ENCODE measurements at regions not wholly inside any gene's neighbourhood (a gene's known extent, or its start where the extent isn't known, plus 50 kb on each side); places are given as distances from the start of the nearest gene placed in this dataset.

DNA sequence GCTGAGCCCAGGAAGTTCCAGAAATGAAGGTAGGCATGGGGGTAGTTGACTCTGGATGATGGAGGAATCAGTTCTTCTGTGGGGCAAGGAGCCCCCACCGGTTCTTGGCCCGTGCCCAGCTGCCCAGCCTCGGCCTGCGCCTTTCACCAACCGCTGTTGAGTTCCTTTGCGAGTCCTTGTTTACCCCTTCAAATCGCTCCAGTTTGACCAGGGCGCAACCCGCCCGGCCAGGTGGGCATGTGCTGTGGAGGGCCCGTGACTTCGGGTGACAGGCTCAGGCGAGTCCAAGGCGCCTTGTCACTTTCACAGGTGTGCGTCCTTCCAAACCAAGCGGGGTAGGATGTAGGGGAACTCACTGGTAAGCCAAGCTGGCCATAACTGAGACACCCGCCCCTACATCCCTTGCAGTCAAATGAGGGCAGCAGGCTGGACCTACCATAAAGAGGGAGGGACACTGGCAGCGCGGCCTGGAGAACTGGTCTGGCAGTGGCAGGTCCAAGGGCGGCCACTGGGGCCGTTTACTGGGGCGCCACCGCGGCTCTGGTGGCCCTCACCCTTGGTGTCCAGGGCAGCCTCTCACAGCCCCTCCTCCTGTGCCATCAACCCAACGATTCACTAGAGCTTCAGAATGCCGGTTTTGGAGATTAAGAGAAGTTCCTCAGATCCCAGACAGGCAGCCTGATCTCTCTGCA, 160.3 kb upstream of the ZIC3 start:
- Mint-ChIP-seq H3K9me3 (ENCODE audit: unreplicated experiment) (peaks cover 1% of the 10 kb centered on the region), H3K4me3 (ENCODE audit: unreplicated experiment) (no peak overlapping the region), H3K27ac (ENCODE audit: unreplicated experiment) (no peak overlapping the region), H3K4me1 (ENCODE audit: low read depth, unreplicated experiment) (no peaks in the 10 kb centered on the region), H3K27me3 (ENCODE audit: unreplicated experiment) (no peaks in the 10 kb centered on the region), H3K36me3 (ENCODE audit: unreplicated experiment) (no peaks in the 10 kb centered on the region)
- TF ChIP-seq, protein P1, sequence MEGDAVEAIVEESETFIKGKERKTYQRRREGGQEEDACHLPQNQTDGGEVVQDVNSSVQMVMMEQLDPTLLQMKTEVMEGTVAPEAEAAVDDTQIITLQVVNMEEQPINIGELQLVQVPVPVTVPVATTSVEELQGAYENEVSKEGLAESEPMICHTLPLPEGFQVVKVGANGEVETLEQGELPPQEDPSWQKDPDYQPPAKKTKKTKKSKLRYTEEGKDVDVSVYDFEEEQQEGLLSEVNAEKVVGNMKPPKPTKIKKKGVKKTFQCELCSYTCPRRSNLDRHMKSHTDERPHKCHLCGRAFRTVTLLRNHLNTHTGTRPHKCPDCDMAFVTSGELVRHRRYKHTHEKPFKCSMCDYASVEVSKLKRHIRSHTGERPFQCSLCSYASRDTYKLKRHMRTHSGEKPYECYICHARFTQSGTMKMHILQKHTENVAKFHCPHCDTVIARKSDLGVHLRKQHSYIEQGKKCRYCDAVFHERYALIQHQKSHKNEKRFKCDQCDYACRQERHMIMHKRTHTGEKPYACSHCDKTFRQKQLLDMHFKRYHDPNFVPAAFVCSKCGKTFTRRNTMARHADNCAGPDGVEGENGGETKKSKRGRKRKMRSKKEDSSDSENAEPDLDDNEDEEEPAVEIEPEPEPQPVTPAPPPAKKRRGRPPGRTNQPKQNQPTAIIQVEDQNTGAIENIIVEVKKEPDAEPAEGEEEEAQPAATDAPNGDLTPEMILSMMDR (IDR thresholded peaks at IDR 0.05; ENCODE audit: partially characterized antibody, unreplicated experiment): no peak
- DNase-seq: no peak

DNA sequence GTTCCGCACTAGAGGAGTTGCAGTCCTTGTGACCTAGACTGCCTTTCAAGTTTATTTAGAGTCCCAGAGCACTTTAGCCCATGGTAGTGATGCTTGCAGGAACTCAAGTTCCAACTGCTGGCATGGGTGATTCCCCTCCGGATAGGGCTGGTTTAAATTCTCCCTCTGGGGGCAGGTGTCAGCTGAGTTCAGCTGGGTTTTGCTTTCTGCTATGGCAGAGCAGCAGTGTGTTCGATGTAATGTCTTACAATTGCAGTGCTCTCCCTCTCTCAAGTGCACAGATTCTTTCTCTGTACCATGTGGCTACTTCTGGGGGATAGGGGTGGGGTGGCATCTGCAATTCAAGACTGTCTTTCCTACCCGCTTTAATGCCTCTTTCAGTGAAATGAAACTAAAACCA, 164.8 kb upstream of the ZIC3 start:
- DNase-seq: no peak
- Mint-ChIP-seq H3K27me3 (ENCODE audit: unreplicated experiment) (no peaks in the 10 kb centered on the region), H3K9me3 (ENCODE audit: unreplicated experiment) (no peaks in the 10 kb centered on the region), H3K4me1 (ENCODE audit: low read depth, unreplicated experiment) (no peaks in the 10 kb centered on the region), H3K36me3 (ENCODE audit: unreplicated experiment) (no peaks in the 10 kb centered on the region), H3K4me3 (ENCODE audit: unreplicated experiment) (no peak overlapping the region), H3K27ac (ENCODE audit: unreplicated experiment) (no peak overlapping the region)
- TF ChIP-seq, protein P1 (IDR thresholded peaks at IDR 0.05; ENCODE audit: partially characterized antibody, unreplicated experiment): no peak

DNA sequence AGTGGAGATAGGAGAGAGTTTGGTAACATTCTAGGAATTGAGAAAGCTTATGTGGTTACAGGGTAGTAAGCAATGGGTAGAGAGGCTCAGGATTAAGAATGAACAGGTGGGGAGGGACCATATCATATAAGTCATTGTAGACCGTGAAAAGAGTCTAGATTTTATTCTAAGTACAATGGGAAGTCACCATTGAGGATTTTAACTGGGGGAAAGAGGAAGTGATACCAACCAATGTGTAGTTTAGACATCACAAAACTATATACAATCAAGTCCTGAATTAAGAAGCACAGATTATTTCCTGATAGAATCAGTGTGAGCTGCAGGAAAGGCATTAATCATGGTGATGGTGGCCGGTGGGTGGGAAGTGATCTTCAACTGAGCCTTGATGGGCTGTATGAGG, 178.3 kb upstream of the ZIC3 start:
- Mint-ChIP-seq H3K4me3 (ENCODE audit: unreplicated experiment) (no peak overlapping the region), H3K9me3 (ENCODE audit: unreplicated experiment) (no peaks in the 10 kb centered on the region), H3K27me3 (ENCODE audit: unreplicated experiment) (peaks cover 2% of the 10 kb centered on the region), H3K36me3 (ENCODE audit: unreplicated experiment) (no peaks in the 10 kb centered on the region), H3K4me1 (ENCODE audit: low read depth, unreplicated experiment) (no peaks in the 10 kb centered on the region), H3K27ac (ENCODE audit: unreplicated experiment) (no peak overlapping the region)
- TF ChIP-seq, protein P1 (IDR thresholded peaks at IDR 0.05; ENCODE audit: partially characterized antibody, unreplicated experiment): no peak
- no peak for DNase-seq

DNA sequence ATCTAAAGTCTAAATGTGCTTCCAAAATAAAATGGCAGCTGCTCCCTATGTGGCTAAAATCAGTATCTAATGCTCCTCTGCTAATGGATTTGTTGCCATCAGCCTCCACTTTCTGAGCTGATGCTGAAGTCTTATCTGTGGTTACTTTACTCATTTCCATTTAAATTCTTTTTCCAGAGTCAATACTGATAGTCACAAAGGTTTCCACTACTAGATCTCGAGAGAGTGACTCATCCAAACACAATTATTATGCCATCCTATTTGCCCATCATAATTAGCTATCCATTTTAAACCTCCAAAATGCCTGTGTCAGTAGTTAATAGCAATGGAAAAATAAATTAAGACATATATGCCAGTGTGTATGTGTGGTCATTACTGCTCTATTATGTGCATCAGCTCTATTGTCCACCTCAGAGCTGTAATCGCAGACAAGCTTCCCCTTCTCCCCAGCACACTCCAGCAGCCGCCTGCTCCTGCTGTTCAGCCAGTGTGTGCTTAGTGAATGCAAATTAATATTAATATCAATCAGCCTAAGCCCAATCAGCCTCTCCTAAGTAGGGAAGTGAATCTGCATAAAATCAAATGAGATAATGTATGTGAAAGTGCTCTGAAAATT, 199.8 kb upstream of the ZIC3 start:
- TF ChIP-seq, protein P1 (IDR thresholded peaks at IDR 0.05; ENCODE audit: partially characterized antibody, unreplicated experiment): no peak
- H3K4me3 Mint-ChIP-seq (ENCODE audit: unreplicated experiment): no peak overlapping the region
- H3K4me1 Mint-ChIP-seq (ENCODE audit: low read depth, unreplicated experiment): no peaks in the 10 kb centered on the region
- no peaks in the 10 kb centered on the region for H3K9me3 Mint-ChIP-seq (ENCODE audit: unreplicated experiment)
- no peaks in the 10 kb centered on the region for H3K36me3 Mint-ChIP-seq (ENCODE audit: unreplicated experiment)
- DNase-seq: no peak
- no peaks in the 10 kb centered on the region for H3K27me3 Mint-ChIP-seq (ENCODE audit: unreplicated experiment)
- H3K27ac Mint-ChIP-seq (ENCODE audit: unreplicated experiment): no peak overlapping the region

DNA sequence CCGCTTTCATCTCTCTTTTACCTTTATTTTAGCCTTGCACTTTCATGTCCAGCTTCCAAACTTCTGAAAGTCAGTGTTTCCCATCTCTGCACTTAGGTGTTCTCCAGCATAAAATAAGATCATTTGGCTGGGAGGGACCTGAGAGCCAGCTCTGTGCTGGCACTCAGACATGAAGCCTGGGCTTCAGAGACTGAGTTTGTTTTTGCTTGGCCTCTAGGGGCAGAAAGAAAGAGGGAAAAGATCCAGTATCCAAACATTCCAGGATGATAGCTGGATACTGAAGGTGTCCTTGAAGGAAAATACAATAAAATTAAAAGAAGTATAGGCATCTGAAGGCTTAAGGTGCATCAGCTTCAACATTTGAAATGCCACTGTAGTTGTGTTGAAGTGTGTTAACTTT, 202.4 kb upstream of the ZIC3 start:
- no peak overlapping the region for H3K4me3 Mint-ChIP-seq (ENCODE audit: unreplicated experiment)

More for the DNA sequence above, 202.4 kb upstream of the ZIC3 start:
- TF ChIP-seq, protein P1 (IDR thresholded peaks at IDR 0.05; ENCODE audit: partially characterized antibody, unreplicated experiment): no peak
- H3K4me1 Mint-ChIP-seq (ENCODE audit: low read depth, unreplicated experiment): no peaks in the 10 kb centered on the region
- no peak overlapping the region for H3K27ac Mint-ChIP-seq (ENCODE audit: unreplicated experiment)
- H3K27me3 Mint-ChIP-seq (ENCODE audit: unreplicated experiment): no peaks in the 10 kb centered on the region
- H3K36me3 Mint-ChIP-seq (ENCODE audit: unreplicated experiment): no peaks in the 10 kb centered on the region
- no peak for DNase-seq
- no peaks in the 10 kb centered on the region for H3K9me3 Mint-ChIP-seq (ENCODE audit: unreplicated experiment)
